ENCODE measurements at regions not wholly inside any gene's neighbourhood (a gene's known extent, or its start where the extent isn't known, plus 50 kb on each side); places are given as distances from the start of the nearest gene placed in this dataset.

DNA sequence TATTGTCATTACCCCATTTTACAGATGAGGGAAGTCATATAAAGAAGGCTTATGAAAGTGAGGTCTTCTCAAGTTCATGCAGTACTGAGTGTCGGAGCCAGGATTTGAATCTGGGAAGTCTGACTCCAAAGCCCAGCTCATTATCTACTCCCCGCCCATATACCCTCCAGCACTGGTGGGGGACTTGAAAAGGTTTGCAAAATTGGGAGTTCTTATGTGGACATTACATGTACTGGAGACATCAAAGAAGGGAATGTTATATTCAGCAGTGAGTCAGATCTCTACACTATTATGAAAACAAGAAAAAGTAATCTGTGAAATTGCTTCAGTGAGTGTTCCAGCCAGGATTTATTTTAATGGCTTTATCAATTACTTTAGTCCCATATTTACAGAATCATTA is 185.2 kb upstream of the CADPS start:
- H3K9me3 Mint-ChIP-seq, result peaks cover 37% of the 10 kb centered on the region
- no peaks in the 10 kb centered on the region for H3K4me1 Mint-ChIP-seq (ENCODE audit: low read depth)
- no peak overlapping the region for H3K27ac Mint-ChIP-seq
- no peak overlapping the region for H3K4me3 Mint-ChIP-seq
- TF ChIP-seq, protein P1, sequence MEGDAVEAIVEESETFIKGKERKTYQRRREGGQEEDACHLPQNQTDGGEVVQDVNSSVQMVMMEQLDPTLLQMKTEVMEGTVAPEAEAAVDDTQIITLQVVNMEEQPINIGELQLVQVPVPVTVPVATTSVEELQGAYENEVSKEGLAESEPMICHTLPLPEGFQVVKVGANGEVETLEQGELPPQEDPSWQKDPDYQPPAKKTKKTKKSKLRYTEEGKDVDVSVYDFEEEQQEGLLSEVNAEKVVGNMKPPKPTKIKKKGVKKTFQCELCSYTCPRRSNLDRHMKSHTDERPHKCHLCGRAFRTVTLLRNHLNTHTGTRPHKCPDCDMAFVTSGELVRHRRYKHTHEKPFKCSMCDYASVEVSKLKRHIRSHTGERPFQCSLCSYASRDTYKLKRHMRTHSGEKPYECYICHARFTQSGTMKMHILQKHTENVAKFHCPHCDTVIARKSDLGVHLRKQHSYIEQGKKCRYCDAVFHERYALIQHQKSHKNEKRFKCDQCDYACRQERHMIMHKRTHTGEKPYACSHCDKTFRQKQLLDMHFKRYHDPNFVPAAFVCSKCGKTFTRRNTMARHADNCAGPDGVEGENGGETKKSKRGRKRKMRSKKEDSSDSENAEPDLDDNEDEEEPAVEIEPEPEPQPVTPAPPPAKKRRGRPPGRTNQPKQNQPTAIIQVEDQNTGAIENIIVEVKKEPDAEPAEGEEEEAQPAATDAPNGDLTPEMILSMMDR (IDR thresholded peaks at IDR 0.05), result no peak
- peaks cover 3% of the 10 kb centered on the region; the same call in 1 of the 2 replicates for H3K36me3 Mint-ChIP-seq (ENCODE audit: low read depth)
- H3K27me3 Mint-ChIP-seq (ENCODE audit: insufficient read depth), result no peaks in the 10 kb centered on the region
- no peak for DNase-seq

DNA sequence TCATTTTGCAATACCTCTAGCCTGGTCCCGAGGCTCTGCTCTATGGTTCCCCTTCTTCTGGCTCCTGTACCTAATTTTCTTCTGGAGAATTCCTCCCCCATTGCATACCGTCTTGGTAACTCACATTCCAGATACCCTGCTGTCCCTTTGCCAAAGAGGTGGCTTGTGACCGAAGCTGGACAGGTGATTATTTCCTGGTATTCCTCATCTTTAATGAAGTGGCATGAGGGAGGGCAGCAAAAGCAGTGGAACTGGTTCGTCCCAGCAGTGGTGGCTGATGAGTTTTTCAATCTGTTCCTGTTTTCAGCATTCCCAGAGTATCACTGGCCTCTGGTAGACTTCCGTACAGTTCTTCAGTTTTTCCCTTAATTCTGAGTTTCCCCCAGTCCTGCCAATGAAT is 186.2 kb upstream of the CADPS start:
- TF ChIP-seq, protein P1 (IDR thresholded peaks at IDR 0.05), result no peak
- H3K27me3 Mint-ChIP-seq (ENCODE audit: insufficient read depth), result no peaks in the 10 kb centered on the region
- DNase-seq, result no peak
- no peak overlapping the region for H3K27ac Mint-ChIP-seq
- H3K36me3 Mint-ChIP-seq (ENCODE audit: low read depth), result peaks cover 3% of the 10 kb centered on the region; the same call in 1 of the 2 replicates
- no peak overlapping the region for H3K4me3 Mint-ChIP-seq
- no peaks in the 10 kb centered on the region for H3K4me1 Mint-ChIP-seq (ENCODE audit: low read depth)
- H3K9me3 Mint-ChIP-seq, result peaks cover 27% of the 10 kb centered on the region

DNA sequence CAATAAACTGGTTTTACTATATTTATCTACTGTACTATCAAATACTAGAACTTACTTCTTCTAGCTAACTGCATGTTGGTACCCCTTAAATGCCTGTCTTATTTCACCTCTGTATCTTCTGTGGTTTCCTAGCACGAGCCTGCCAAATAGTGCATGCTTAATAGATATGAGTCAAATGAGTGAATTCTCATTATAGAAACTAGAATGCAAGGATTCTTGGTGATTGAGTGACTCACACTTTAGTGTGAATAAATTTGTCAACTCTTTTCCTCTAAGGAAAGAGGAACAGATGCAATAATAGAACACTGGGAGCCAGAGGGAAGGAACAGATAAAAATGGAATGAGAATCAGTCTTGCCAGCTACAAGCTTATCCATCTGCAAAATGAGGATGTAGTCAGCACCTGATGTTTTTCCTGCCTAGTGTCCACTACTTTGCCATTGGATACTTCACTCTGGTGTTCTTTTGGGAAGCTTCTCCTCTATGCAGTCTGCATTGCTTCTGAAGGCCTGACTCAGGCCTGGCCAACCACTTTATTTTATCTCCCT is 189.1 kb upstream of the CADPS start:
- Mint-ChIP-seq H3K27ac (no peak overlapping the region), H3K9me3 (peaks cover 29% of the 10 kb centered on the region), H3K27me3 (ENCODE audit: insufficient read depth) (no peaks in the 10 kb centered on the region), H3K4me3 (no peak overlapping the region), H3K4me1 (ENCODE audit: low read depth) (no peaks in the 10 kb centered on the region), H3K36me3 (ENCODE audit: low read depth) (peaks cover 3% of the 10 kb centered on the region; the same call in 1 of the 2 replicates)
- no peak for DNase-seq
- TF ChIP-seq, protein P1 (IDR thresholded peaks at IDR 0.05), result no peak

DNA sequence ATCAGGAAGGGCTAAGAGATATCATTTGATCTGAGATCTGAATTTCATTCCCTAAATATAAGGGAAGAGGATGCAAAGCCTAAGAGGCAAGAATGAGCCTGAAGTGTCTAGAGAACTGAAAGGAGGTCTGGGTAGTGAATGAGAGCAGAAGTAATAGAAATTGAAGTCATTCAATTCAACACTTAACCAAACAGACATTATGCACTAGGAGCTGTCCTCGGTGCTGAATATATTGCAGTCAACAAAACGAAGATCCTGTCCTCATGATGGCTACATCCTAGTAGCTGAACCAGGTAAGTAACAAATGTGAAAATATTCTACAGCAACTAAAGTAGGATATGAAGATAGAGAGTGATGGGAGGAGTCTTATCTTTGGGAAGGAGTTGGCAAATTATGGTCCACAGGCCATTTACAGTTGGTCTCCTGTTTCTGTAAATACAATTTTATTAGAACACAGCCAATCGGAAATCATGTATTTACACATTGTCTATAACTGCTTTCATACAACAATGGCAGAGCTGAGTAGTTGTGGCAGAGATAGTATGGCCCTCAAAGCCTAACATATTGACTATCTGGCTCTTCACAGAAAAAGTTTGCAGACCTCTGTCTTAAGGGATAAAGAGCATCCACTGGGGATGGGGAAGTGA is 192.9 kb upstream of the CADPS start:
- Mint-ChIP-seq H3K4me1 (ENCODE audit: low read depth) (no peaks in the 10 kb centered on the region), H3K9me3 (peaks cover 21% of the 10 kb centered on the region)
- TF ChIP-seq, protein P1 (IDR thresholded peaks at IDR 0.05), result no peak

DNA sequence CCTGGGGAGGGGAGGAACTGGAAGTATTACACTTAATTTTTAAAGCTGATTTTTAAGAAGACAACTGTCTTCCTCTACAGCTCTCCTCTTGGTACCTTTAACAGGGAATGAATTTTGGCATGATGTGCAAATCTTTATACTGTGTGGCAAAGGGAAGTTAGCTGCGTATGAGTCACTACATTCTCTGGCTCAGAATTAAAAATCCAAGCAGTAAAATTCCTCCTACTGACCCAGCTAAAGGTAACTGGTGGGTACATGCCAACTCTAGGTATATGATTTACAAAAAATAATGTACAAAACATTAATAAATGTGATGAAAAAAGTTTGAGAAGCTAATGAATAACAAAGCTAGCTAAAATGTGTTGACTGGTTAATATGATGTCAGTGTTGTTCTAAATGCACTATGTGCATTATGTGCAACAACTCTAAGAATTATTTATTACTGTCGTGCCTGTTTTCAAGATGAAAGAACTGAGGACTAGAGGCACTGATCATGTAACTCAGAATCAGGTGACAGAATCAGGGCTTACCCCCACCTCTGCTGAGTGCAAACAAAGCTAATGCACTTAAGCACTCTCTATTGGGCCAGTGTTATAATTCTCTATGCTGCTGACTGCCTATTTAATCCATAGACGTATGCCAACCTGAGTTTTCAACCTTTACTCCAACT is 194.7 kb upstream of the CADPS start:
- Mint-ChIP-seq H3K27me3 (ENCODE audit: insufficient read depth) (no peaks in the 10 kb centered on the region), H3K36me3 (ENCODE audit: low read depth) (no peaks in the 10 kb centered on the region), H3K9me3 (peaks cover 24% of the 10 kb centered on the region), H3K4me1 (ENCODE audit: low read depth) (no peaks in the 10 kb centered on the region), H3K27ac (no peak overlapping the region), H3K4me3 (no peak overlapping the region)
- TF ChIP-seq, protein P1 (IDR thresholded peaks at IDR 0.05), result no peak
- DNase-seq, result no peak

More for the DNA sequence above, 192.9 kb upstream of the CADPS start:
- no peak overlapping the region for H3K27ac Mint-ChIP-seq
- no peak overlapping the region for H3K4me3 Mint-ChIP-seq
- H3K36me3 Mint-ChIP-seq (ENCODE audit: low read depth), result no peaks in the 10 kb centered on the region
- no peaks in the 10 kb centered on the region for H3K27me3 Mint-ChIP-seq (ENCODE audit: insufficient read depth)
- DNase-seq, result no peak

Data from HFFc6 (cell line).